NCI-H460 (cell line): ENCODE measurements at regions not wholly inside any gene's neighbourhood (a gene's known extent, or its start where the extent isn't known, plus 50 kb on each side); places are given as distances from the start of the nearest gene placed in this dataset.

Source experiments
- DNase-seq: peaks from one replicate; pipeline ENCODE4 v3.0.0-alpha.2; 2016; ENCODE audit warnings: low read depth; ENCODE audit errors: extremely low read depth

DNA sequence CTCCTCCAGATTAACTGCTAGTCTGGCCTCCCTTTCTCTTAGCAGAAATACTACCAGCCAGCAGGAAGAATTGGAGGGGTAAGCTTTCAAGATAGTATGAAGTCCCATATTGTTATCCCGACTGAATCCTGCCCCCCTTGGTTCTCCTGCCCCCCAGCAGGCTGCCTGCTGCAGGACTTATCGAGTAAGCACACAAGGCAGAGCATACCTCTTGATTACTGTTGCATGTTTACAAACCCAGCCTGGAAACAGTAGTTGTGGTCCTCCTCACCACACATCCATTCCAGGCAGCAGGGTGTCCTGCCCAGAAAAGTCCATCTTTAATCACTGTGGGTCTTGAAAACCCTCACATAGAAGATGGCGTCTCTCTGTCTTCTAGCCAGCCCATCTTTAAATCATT is 66.8 kb upstream of the PPP2R3A start:
- DNase-seq = no peak

GRCh38 chr3:135905058-135905724 is 60.3 kb upstream of the PPP2R3A start:
- no peak for DNase-seq

DNA sequence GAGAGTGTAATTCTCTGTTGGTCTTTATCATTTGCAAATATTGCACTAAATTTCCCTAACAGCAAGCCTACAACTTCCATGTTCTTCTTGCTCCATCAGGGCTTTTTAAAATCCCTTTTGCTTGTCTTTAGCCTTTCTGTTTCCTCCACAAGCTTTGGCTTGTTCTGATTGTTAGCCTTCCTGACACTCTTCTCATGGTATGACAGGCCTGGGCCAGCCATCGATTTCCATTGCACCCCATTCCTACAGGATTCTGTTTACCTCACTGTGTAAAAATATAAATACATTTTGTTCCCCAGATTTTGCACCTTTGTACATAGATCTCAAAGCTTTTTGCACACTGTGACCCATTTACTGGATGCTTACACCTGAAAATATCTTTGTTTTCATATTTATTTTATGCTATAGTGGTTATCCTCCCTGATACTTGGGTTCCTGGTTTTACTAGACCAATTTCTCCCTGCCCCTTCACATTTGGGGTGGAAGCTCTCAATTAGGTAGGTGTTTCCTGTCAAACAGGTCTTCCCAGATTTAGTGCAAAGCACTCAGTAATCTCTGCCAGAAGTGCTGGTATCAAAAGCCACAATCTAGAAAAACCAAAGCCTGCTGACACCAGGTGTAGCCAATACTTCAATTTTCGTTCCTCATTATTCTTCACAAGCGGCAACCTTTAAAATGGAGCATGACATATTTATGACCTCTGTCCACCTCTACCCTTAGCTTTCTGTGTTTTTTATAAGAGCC is 57.9 kb upstream of the PPP2R3A start:
- DNase-seq = no peak

DNA sequence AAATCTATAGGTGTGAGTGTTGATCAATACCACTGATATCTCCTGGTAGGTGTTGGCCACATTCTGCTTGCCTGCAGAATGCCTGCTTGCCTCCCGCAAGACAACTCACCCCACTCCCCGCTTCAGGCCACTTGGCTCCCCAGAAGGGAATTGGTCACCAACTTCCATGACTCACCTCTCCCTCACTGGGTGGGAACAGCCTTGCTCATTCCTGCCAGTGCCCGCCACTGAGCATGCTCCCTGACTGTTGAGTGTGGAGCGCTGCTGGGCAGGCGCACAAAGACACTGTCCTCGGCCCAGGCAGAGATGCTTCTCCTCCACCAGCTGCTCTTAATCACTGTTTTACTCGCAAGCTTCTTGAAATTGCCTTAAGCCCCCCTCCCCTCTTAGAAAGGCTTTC is 57.3 kb upstream of the PPP2R3A start:
- no peak for DNase-seq

DNA sequence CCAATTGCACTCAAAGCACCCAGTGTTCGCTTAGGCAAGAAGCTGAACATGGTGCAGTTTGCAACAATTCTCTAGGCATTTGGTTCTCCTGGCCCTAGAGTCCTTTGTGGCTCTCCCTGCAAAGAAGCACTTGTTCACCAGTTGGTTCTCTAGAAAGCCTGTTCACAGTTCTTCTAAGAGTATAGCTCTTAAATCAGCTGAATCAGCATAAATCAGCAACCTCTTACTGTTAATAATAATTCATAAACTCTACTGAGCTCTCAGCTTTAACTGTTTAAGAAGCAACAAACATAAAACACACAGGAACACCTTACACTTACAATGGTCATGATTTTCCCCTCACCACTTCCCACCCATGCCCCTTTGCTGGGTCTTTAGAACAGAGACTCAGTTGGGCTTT is 56.8 kb upstream of the PPP2R3A start:
- DNase-seq = no peak

DNA sequence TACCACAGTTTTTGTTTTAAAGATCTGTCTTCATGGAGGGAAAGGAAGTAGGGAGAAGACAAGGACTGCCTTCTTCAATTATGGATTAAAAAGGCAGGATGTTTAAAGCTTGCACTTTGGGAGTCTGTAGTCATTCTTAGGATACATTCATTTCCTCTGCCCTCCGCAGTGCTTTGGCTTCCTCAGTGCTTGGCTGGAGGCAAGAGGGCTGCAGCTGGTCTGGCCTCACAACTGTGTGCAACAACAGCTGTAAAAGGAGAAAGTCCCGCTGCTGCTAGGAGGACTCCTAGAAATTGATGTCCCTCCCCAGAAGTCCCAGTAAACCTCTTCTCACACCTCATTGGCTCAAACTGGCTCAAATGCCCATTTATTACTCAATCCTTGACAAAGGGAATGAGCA is 54.4 kb upstream of the PPP2R3A start:
- no peak for DNase-seq

- no peak for DNase-seq
Measured at GRCh38 chr3:135915206-135915605, 50.3 kb upstream of the PPP2R3A start.
